WTC11 (cell line): ENCODE measurements at regions not wholly inside any gene's neighbourhood (a gene's known extent, or its start where the extent isn't known, plus 50 kb on each side); places are given as distances from the start of the nearest gene placed in this dataset.

Experiments used
- ATAC-seq: fragments of 200-7000 bp; cut with Tn5 transposase; 2 replicates; pipeline ENCODE4 v1.10.0; 2021; ENCODE audit warnings: mild to moderate bottlenecking, moderate library complexity
- CTCF ChIA-PET: fragments of 300-600 bp; sonication (Branson Sonifier 250); formaldehyde crosslinking; loops from one replicate; lab custom pipeline; 2021; ENCODE audit warnings: antibody characterized with exemption; lab: Charles Lee
- POLR2A ChIA-PET: fragments of 350-600 bp; sonication (Branson Sonifier 250); formaldehyde crosslinking; loops from one replicate; lab custom pipeline; 2021; ENCODE audit warnings: antibody characterized with exemption; lab: Charles Lee
- DNase-seq: peaks from one replicate; pipeline ENCODE4 v3.0.0; 2021; ENCODE audit warnings: low spot score
- H3K27ac Mint-ChIP-seq: 2 replicates; pipeline ENCODE4 v1.8.0; 2021; ENCODE audit warnings: mixed read lengths
- H3K27me3 Mint-ChIP-seq: 2 replicates; pipeline ENCODE4 v1.8.0; 2021; ENCODE audit warnings: low read depth, mild to moderate bottlenecking, moderate library complexity, mixed read lengths
- H3K36me3 Mint-ChIP-seq: 2 replicates; pipeline ENCODE4 v1.8.0; 2021; ENCODE audit warnings: mixed read lengths
- H3K4me1 Mint-ChIP-seq: 2 replicates; pipeline ENCODE4 v1.8.0; 2022; ENCODE audit warnings: mixed read lengths
- H3K4me3 Mint-ChIP-seq: 2 replicates; pipeline ENCODE4 v1.8.0; 2021; ENCODE audit warnings: mild to moderate bottlenecking, moderate library complexity, mixed read lengths
- H3K9me3 Mint-ChIP-seq: 2 replicates; pipeline ENCODE4 v1.8.0; 2021; ENCODE audit warnings: mixed read lengths
- ATF3 ChIP-seq: sonication (generic); formaldehyde crosslinking; conservative IDR thresholded peaks from 2 replicates; pipeline ENCODE4 v1.8.1; 2022; ENCODE audit warnings: mild to moderate bottlenecking, missing genetic modification reagents
- CDX4 ChIP-seq: fragments of 250-450 bp; sonication (Bioruptor Pico); IDR thresholded peaks from 2 replicates; pipeline ENCODE4 v1.9.0; 2021; ENCODE audit warnings: moderate library complexity, mild to moderate bottlenecking, inconsistent platforms, borderline replicate concordance
- CREB1 ChIP-seq: sonication (generic); formaldehyde crosslinking; IDR thresholded peaks from 2 replicates; pipeline ENCODE4 v1.8.0; 2023; ENCODE audit warnings: mild to moderate bottlenecking, missing genetic modification reagents
- E2F5 ChIP-seq: sonication (generic); formaldehyde crosslinking; IDR thresholded peaks from 2 replicates; pipeline ENCODE4 v1.8.1; 2022; ENCODE audit warnings: mild to moderate bottlenecking, moderate library complexity, missing genetic modification reagents
- ELF4 ChIP-seq: sonication (generic); formaldehyde crosslinking; IDR thresholded peaks from 2 replicates; pipeline ENCODE4 v1.8.1; 2022; ENCODE audit warnings: low read depth, mild to moderate bottlenecking, moderate library complexity, missing genetic modification reagents
- ESRRA ChIP-seq: sonication (generic); formaldehyde crosslinking; IDR thresholded peaks from 2 replicates; pipeline ENCODE4 v1.8.1; 2022; ENCODE audit warnings: mild to moderate bottlenecking, missing genetic modification reagents, borderline replicate concordance
- HMGA2 ChIP-seq: fragments of 250-450 bp; sonication (Bioruptor Pico); IDR thresholded peaks from 2 replicates; pipeline ENCODE4 v1.4.0; 2021; ENCODE audit warnings: mild to moderate bottlenecking, moderate library complexity
- HMGXB4 ChIP-seq: sonication (generic); formaldehyde crosslinking; IDR thresholded peaks from 2 replicates; pipeline ENCODE4 v1.8.1; 2023; ENCODE audit warnings: mild to moderate bottlenecking, moderate library complexity, missing genetic modification reagents
- MXD4 ChIP-seq: fragments of 250-450 bp; sonication (Bioruptor Pico); IDR thresholded peaks from 2 replicates; pipeline ENCODE4 v1.8.0; 2021; ENCODE audit warnings: mild to moderate bottlenecking, moderate library complexity, borderline replicate concordance
- NFATC4 ChIP-seq: fragments of 250-450 bp; sonication (Bioruptor Pico); IDR thresholded peaks from 2 replicates; pipeline ENCODE4 v1.9.0; 2021; ENCODE audit warnings: mild to moderate bottlenecking
- NR3C1 ChIP-seq: sonication (generic); formaldehyde crosslinking; conservative IDR thresholded peaks from 2 replicates; pipeline ENCODE4 v1.8.1; 2023; ENCODE audit warnings: low read depth, mild to moderate bottlenecking, missing genetic modification reagents
- OVOL2 ChIP-seq: fragments of 250-450 bp; sonication (Bioruptor Pico); IDR thresholded peaks from 2 replicates; pipeline ENCODE4 v1.9.0; 2021; ENCODE audit warnings: mild to moderate bottlenecking, borderline replicate concordance
- PREB ChIP-seq: sonication (generic); formaldehyde crosslinking; IDR thresholded peaks from 2 replicates; pipeline ENCODE4 v1.8.1; 2022; ENCODE audit warnings: mild to moderate bottlenecking, missing genetic modification reagents, moderate library complexity, borderline replicate concordance
- PRRX2 ChIP-seq: fragments of 250-450 bp; sonication (Bioruptor Pico); IDR thresholded peaks from 2 replicates; pipeline ENCODE4 v1.8.0; 2021; ENCODE audit warnings: mild to moderate bottlenecking
- RELA ChIP-seq: sonication (generic); formaldehyde crosslinking; IDR thresholded peaks from 2 replicates; pipeline ENCODE4 v1.8.1; 2022; ENCODE audit warnings: missing genetic modification reagents, mild to moderate bottlenecking, borderline replicate concordance
- RORB ChIP-seq: fragments of 250-450 bp; sonication (Bioruptor Pico); IDR thresholded peaks from 2 replicates; pipeline ENCODE4 v1.9.0; 2021; ENCODE audit warnings: mild to moderate bottlenecking
- STAT6 ChIP-seq: sonication (generic); formaldehyde crosslinking; conservative IDR thresholded peaks from 2 replicates; pipeline ENCODE4 v1.8.1; 2023; ENCODE audit warnings: mild to moderate bottlenecking, low read depth, missing genetic modification reagents, moderate library complexity
- TEAD4 ChIP-seq: sonication (generic); formaldehyde crosslinking; IDR thresholded peaks from 2 replicates; pipeline ENCODE4 v1.8.0; 2022; ENCODE audit warnings: mild to moderate bottlenecking, missing genetic modification reagents
- ZBTB21 ChIP-seq: sonication (generic); formaldehyde crosslinking; IDR thresholded peaks from 2 replicates; pipeline ENCODE4 v1.8.1; 2023; ENCODE audit warnings: mild to moderate bottlenecking, missing genetic modification reagents, borderline replicate concordance
- ZNF138 ChIP-seq: sonication (generic); formaldehyde crosslinking; conservative IDR thresholded peaks from 2 replicates; pipeline ENCODE4 v1.8.1; 2022; ENCODE audit warnings: mild to moderate bottlenecking, moderate library complexity, missing genetic modification reagents
- ZNF281 ChIP-seq: sonication (generic); formaldehyde crosslinking; IDR thresholded peaks from 2 replicates; pipeline ENCODE4 v1.8.0; 2023; ENCODE audit warnings: mild to moderate bottlenecking, missing genetic modification reagents
- ZNF317 ChIP-seq: sonication (generic); formaldehyde crosslinking; IDR thresholded peaks from 2 replicates; pipeline ENCODE4 v1.8.1; 2023; ENCODE audit warnings: low read depth, mild to moderate bottlenecking, moderate library complexity, missing genetic modification reagents, borderline replicate concordance
- ZNF671 ChIP-seq: fragments of 250-450 bp; sonication (Bioruptor Pico); IDR thresholded peaks from 2 replicates; pipeline ENCODE4 v1.8.0; 2021; ENCODE audit warnings: mild to moderate bottlenecking

- no peak for DNase-seq
- TF ChIP-seq NR3C1 (CRISPR knock-in tag) (no peak), RELA (CRISPR knock-in tag) (no peak), ELF4 (CRISPR knock-in tag) (no peak), ZNF317 (CRISPR knock-in tag) (no peak), CDX4 (no peak), ZNF281 (CRISPR knock-in tag) (no peak), NFATC4 (CRISPR knock-in tag) (no peak), PRRX2 (CRISPR knock-in tag) (no peak), ZNF138 (CRISPR knock-in tag) (no peak), STAT6 (CRISPR knock-in tag) (no peak), ZBTB21 (CRISPR knock-in tag) (no peak)
- ChIA-PET POLR2A (no interaction called here), CTCF (no interaction called here)
- no peaks in the 10 kb centered on the region for H3K9me3 Mint-ChIP-seq
- H3K27me3 Mint-ChIP-seq, result no peaks in the 10 kb centered on the region
- H3K4me1 Mint-ChIP-seq, result peaks cover 18% of the 10 kb centered on the region
- ATAC-seq, result peak; percentile 66
- H3K27ac Mint-ChIP-seq, result peak overlapping the region; percentile 21; the same call in 1 of the 2 replicates
- no peak overlapping the region for H3K4me3 Mint-ChIP-seq
- H3K36me3 Mint-ChIP-seq, result no peaks in the 10 kb centered on the region
Observed at GRCh38 chr15:87317900-87318299, 938.6 kb downstream of the NTRK3 start.

GRCh38 chr15:87312221-87312620 lies 944.3 kb downstream of the NTRK3 start:
- ChIA-PET POLR2A (no interaction called here), CTCF (no interaction called here)
- Mint-ChIP-seq H3K4me3 (no peak overlapping the region), H3K27ac (no peak overlapping the region), H3K9me3 (no peaks in the 10 kb centered on the region), H3K36me3 (no peaks in the 10 kb centered on the region), H3K27me3 (no peaks in the 10 kb centered on the region), H3K4me1 (peaks cover 9% of the 10 kb centered on the region)
- TF ChIP-seq ATF3 (CRISPR knock-in tag), result no peak
- DNase-seq (no peak), ATAC-seq (no peak)

GRCh38 chr15:87300146-87300545 lies 956.4 kb downstream of the NTRK3 start:
- H3K9me3 Mint-ChIP-seq, result peaks cover 4% of the 10 kb centered on the region
- no peak overlapping the region for H3K27ac Mint-ChIP-seq
- DNase-seq (no peak), ATAC-seq (no peak)
- H3K36me3 Mint-ChIP-seq, result no peaks in the 10 kb centered on the region
- no peak overlapping the region for H3K4me3 Mint-ChIP-seq
- POLR2A ChIA-PET, result no interaction called here
- no peaks in the 10 kb centered on the region for H3K27me3 Mint-ChIP-seq
- CTCF ChIA-PET, result no interaction called here
- H3K4me1 Mint-ChIP-seq, result peaks cover 3% of the 10 kb centered on the region; the same call in 1 of the 2 replicates
- TF ChIP-seq HMGXB4 (CRISPR knock-in tag) (no peak), ZNF671 (CRISPR knock-in tag) (no peak), ESRRA (no peak), ZNF317 (CRISPR knock-in tag) (no peak), HMGA2 (no peak), ATF3 (CRISPR knock-in tag) (no peak), RORB (no peak), TEAD4 (no peak), E2F5 (no peak), CREB1 (CRISPR knock-in tag) (no peak), MXD4 (CRISPR knock-in tag) (no peak), OVOL2 (no peak), PREB (no peak)
